Body of pancreas (tissue), 4 donors: ENCODE measurements at regions not wholly inside any gene's neighbourhood (a gene's known extent, or its start where the extent isn't known, plus 50 kb on each side); places are given as distances from the start of the nearest gene placed in this dataset.
"Not testable (repeated sequence)": the region's sequence is repeated elsewhere in the genome, so short reads cannot be mapped to it uniquely, and the experiment has no call there.

Experiments used
- ATAC-seq: fragments of 150-250 bp; one replicate; pipeline ENCODE4 v1.9.1; 2016
- DNase-seq, 4 donors: peaks; one replicate each; pipeline ENCODE4 v3.0.0-alpha.2; 2019
- H3K27ac ChIP-seq, 4 donors: fragments of 200-600 bp; sonication (generic); 1 replicate in 3 of 4; 2 replicates in 1 of 4; pipeline versions ENCODE4 v1.5.1 to v1.6.1; 2016 to 2019; ENCODE audit warnings: mild to moderate bottlenecking in 1 of 4, mixed read lengths in 1 of 4, moderate library complexity in 1 of 4
- H3K27me3 ChIP-seq, 2 donors: fragments of 200-600 bp; sonication (generic); one replicate each; pipeline ENCODE4 v1.6.0; 2016; ENCODE audit warnings: mild to moderate bottlenecking in 1 of 2
- H3K36me3 ChIP-seq, 2 donors: fragments of 200-600 bp; sonication (generic); replicated peaks in 1 of 2; 2 replicates each; pipeline ENCODE4 v1.5.1; 2016; ENCODE audit warnings: low read depth in 2 of 2; ENCODE audit not compliant: insufficient read depth in 1 of 2
- H3K4me1 ChIP-seq: fragments of 200-600 bp; sonication (generic); one replicate; pipeline ENCODE4 v1.6.0; 2016
- H3K4me3 ChIP-seq, 2 donors: fragments of 200-600 bp; sonication (generic); 1 replicate in 1 of 2; 2 replicates in 1 of 2; pipeline ENCODE4 v1.5.1; 2016 to 2019
- H3K9me3 ChIP-seq, 3 donors: fragments of 200-600 bp; sonication (generic); 1 replicate in 2 of 3; 2 replicates in 1 of 3; pipeline ENCODE4 v1.5.1; 2016
- CTCF ChIP-seq, 7 experiments: fragments of 450-650 bp in 4 of 7; fragments of 200-600 bp in 3 of 7; sonication (generic) in 3 of 7; IDR thresholded peaks; one replicate each; pipeline ENCODE4 v1.5.1; 2016 to 2019; ENCODE audit warnings: antibody characterized with exemption in 7 of 7
- POLR2A ChIP-seq, 3 donors: fragments of 450-650 bp; IDR thresholded peaks; one replicate each; pipeline ENCODE4 v1.6.1; 2016; ENCODE audit warnings: antibody characterized with exemption in 3 of 3, mild to moderate bottlenecking in 2 of 3
- WGBS, 2 donors: methylation state at CpG; one replicate each; pipeline ENCODE4 v1.1.5; 2017; 5-methylcytosine and 5-hydroxymethylcytosine counted together
- intact Hi-C: fragments of 100-400 bp; cut with DNase I; formaldehyde crosslinking; loops from one replicate; pipeline ENCODE4 v1.15.1; 2023

- WGBS, 2 donors, result 51 to 53% methylated on average over 2 of the region's 2 CpGs
- TF ChIP-seq POLR2A (IDR thresholded peaks at IDR 0.05) (no peak), CTCF (IDR thresholded peaks at IDR 0.05) (no peak)
Observed at GRCh38 chr5:136559651-136560050, 194.3 kb upstream of the TRPC7 start.

GRCh38 chr5:136547096-136547495 lies 181.8 kb upstream of the TRPC7 start:
- not testable (repeated sequence) for ATAC-seq, DNase-seq
- WGBS, 2 donors, result 75 to 79% methylated on average over 2 of the region's 2 CpGs

More at GRCh38 chr5:136559651-136560050, 194.3 kb upstream of the TRPC7 start:
- Histone ChIP-seq H3K36me3 (no peaks in the 10 kb centered on the region), H3K4me3 (no peak overlapping the region), H3K27ac (no peak overlapping the region), H3K27me3 (no peaks in the 10 kb centered on the region), H3K9me3 (no peaks in the 10 kb centered on the region), H3K4me1 (no peaks in the 10 kb centered on the region)
- intact Hi-C loops, result no loop called here
- no peak for ATAC-seq
- DNase-seq, result no peak

GRCh38 chr5:136546441-136546840 lies 181.1 kb upstream of the TRPC7 start:
- H3K9me3 ChIP-seq, H3K36me3 ChIP-seq, H3K4me1 ChIP-seq, DNase-seq, intact Hi-C loops, ATAC-seq, H3K4me3 ChIP-seq, H3K27me3 ChIP-seq, H3K27ac ChIP-seq: not testable (repeated sequence)
- WGBS, 2 donors, result 82 to 85% methylated on average over 3 of the region's 3 CpGs

More at GRCh38 chr5:136547096-136547495, 181.8 kb upstream of the TRPC7 start:
- H3K27ac ChIP-seq, H3K36me3 ChIP-seq, intact Hi-C loops, H3K4me1 ChIP-seq, H3K27me3 ChIP-seq, H3K9me3 ChIP-seq, H3K4me3 ChIP-seq: not testable (repeated sequence)

DNA sequence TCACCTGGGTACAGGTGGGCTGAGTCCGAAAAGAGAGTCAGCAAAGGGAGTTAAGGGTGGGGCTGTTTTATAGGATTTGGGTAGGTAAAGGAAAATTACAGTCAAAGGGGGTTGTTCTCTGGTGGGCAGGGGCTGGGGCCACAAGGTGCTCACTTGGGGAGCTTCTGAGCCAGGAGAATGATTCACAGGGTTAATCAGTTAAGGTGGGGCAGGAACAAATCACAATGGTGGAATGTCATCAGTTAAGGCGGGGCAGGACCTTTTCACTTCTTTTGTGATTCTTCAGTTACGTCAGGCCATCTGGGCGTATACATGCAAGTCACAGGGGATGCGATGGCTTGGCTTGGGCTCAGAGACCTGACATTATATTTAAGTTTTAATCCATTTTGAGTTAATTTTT lies 179.7 kb upstream of the TRPC7 start:
- H3K9me3 ChIP-seq, H3K27me3 ChIP-seq, intact Hi-C loops, H3K27ac ChIP-seq, H3K4me3 ChIP-seq, DNase-seq, H3K36me3 ChIP-seq, ATAC-seq, H3K4me1 ChIP-seq: not testable (repeated sequence)
- WGBS, 2 donors, result 82 to 87% methylated on average over 5 of the region's 5 CpGs

- 44 to 58% methylated on average over 2 of the region's 2 CpGs for WGBS, 2 donors
Observed at GRCh38 chr5:136538534-136538933, 173.2 kb upstream of the TRPC7 start.

GRCh38 chr5:136529081-136529480 lies 163.7 kb upstream of the TRPC7 start:
- intact Hi-C loops, result no loop called here
- Histone ChIP-seq H3K9me3 (no peaks in the 10 kb centered on the region), H3K4me3 (no peak overlapping the region), H3K27me3 (no peaks in the 10 kb centered on the region), H3K27ac (no peak overlapping the region), H3K4me1 (peaks cover 11% of the 10 kb centered on the region), H3K36me3 (no peaks in the 10 kb centered on the region)
- no peak for DNase-seq
- no peak for ATAC-seq
- no peak for TF ChIP-seq POLR2A (IDR thresholded peaks at IDR 0.05)
- no peak for TF ChIP-seq CTCF (IDR thresholded peaks at IDR 0.05)

More at GRCh38 chr5:136538534-136538933, 173.2 kb upstream of the TRPC7 start:
- ATAC-seq (no peak), DNase-seq (no peak)
- intact Hi-C loops, result no loop called here
- Histone ChIP-seq H3K27me3 (no peaks in the 10 kb centered on the region), H3K4me1 (no peaks in the 10 kb centered on the region), H3K9me3 (no peaks in the 10 kb centered on the region), H3K36me3 (no peaks in the 10 kb centered on the region), H3K4me3 (no peak overlapping the region), H3K27ac (no peak overlapping the region)
- TF ChIP-seq POLR2A (IDR thresholded peaks at IDR 0.05) (no peak), CTCF (IDR thresholded peaks at IDR 0.05) (no peak)
